A549 (cell line): ENCODE measurements at regions not wholly inside any gene's neighbourhood (a gene's known extent, or its start where the extent isn't known, plus 50 kb on each side); places are given as distances from the start of the nearest gene placed in this dataset.

Experiments
- CEBPB ChIP-seq, 2 experiments: fragments of >200 bp in 1 of 2; sonication (Bioruptor Twin) in 1 of 2; formaldehyde crosslinking in 1 of 2; IDR thresholded peaks; 2 replicates each; pipeline ENCODE4 v1.6.1; 2012 to 2016
- EP300 ChIP-seq, 2 experiments: fragments of >200 bp; sonication (Bioruptor Twin); formaldehyde crosslinking; IDR thresholded peaks; 2 replicates in 1 of 2; 3 replicates in 1 of 2; pipeline ENCODE4 v1.6.1; 2016 to 2017
- JUN ChIP-seq, 2 experiments: fragments of >200 bp; sonication (Bioruptor Twin); formaldehyde crosslinking; IDR thresholded peaks; 2 replicates in 1 of 2; 3 replicates in 1 of 2; pipeline ENCODE4 v1.6.1; 2016 to 2017
- MAZ ChIP-seq: fragments of 150-350 bp; IDR thresholded peaks from 2 replicates; pipeline ENCODE4 v1.6.1; 2014; ENCODE audit warnings: antibody characterized with exemption, low read depth, low read length, borderline replicate concordance
- MYC ChIP-seq: IDR thresholded peaks from 2 replicates; pipeline ENCODE4 v1.6.1; 2012; ENCODE audit warnings: mild to moderate bottlenecking, inconsistent platforms, low read length, improper control_type of control experiment, borderline replicate concordance
- RAD21 ChIP-seq, 2 experiments: fragments of >200 bp in 1 of 2; sonication (Bioruptor Twin) in 1 of 2; formaldehyde crosslinking in 1 of 2; IDR thresholded peaks in 1 of 2; conservative IDR thresholded peaks in 1 of 2; 2 replicates in 1 of 2; 3 replicates in 1 of 2; pipeline ENCODE4 v1.6.1; 2012 to 2018; ENCODE audit warnings: inconsistent platforms in 1 of 2
- RFX5 ChIP-seq: fragments of 450-650 bp; IDR thresholded peaks from 2 replicates; pipeline ENCODE4 v1.7.1; 2014; ENCODE audit warnings: antibody characterized with exemption, mild to moderate bottlenecking, moderate library complexity
- SMC3 ChIP-seq: fragments of >200 bp; sonication (Bioruptor Twin); formaldehyde crosslinking; IDR thresholded peaks from 3 replicates; pipeline ENCODE4 v1.6.1; 2018; ENCODE audit warnings: inconsistent platforms
- TF ChIP-seq, protein P1 (sequence below): fragments of >200 bp; sonication (Bioruptor Twin); formaldehyde crosslinking; IDR thresholded peaks from 3 replicates; pipeline ENCODE4 v1.5.1; 2016
- TF ChIP-seq, protein P2 (sequence below): IDR thresholded peaks from 2 replicates; pipeline ENCODE4 v1.6.1; 2012
- TF ChIP-seq, protein P3 (sequence below): fragments of 250-450 bp; sonication (Bioruptor Pico); IDR thresholded peaks from 2 replicates; pipeline ENCODE4 v1.5.0; 2021; ENCODE audit warnings: mild to moderate bottlenecking, moderate library complexity, borderline replicate concordance
- TF ChIP-seq, protein P4 (sequence below): IDR thresholded peaks from 2 replicates; pipeline ENCODE4 v1.6.1; 2012

DNA sequence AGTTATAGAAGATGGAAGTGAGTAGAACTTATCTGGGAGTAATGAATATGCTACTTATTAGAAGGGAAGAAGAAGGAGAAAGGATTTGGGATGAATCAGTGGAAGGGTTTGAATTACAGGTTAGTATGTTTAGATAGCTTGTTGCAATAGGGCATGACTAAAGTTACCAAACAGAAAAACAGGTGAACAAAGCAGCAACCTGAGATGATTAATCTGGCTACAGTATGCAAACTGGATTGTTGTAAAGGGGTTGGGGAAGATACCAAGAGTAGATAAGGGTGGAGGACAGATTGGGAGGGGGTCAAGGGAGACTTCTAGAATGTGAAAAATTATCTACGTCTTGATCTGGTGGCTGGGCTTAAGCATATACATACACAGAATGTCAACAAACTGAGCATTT, 73.4 kb upstream of the CLEC14A start:
- TF ChIP-seq JUN (IDR thresholded peaks at IDR 0.05), result no peak
- no peak for TF ChIP-seq CEBPB (IDR thresholded peaks at IDR 0.05)
- no peak for TF ChIP-seq SMC3
- TF ChIP-seq, protein P1, sequence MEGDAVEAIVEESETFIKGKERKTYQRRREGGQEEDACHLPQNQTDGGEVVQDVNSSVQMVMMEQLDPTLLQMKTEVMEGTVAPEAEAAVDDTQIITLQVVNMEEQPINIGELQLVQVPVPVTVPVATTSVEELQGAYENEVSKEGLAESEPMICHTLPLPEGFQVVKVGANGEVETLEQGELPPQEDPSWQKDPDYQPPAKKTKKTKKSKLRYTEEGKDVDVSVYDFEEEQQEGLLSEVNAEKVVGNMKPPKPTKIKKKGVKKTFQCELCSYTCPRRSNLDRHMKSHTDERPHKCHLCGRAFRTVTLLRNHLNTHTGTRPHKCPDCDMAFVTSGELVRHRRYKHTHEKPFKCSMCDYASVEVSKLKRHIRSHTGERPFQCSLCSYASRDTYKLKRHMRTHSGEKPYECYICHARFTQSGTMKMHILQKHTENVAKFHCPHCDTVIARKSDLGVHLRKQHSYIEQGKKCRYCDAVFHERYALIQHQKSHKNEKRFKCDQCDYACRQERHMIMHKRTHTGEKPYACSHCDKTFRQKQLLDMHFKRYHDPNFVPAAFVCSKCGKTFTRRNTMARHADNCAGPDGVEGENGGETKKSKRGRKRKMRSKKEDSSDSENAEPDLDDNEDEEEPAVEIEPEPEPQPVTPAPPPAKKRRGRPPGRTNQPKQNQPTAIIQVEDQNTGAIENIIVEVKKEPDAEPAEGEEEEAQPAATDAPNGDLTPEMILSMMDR, result no peak
- TF ChIP-seq EP300 (IDR thresholded peaks at IDR 0.05), result no peak
- TF ChIP-seq, protein P2, sequence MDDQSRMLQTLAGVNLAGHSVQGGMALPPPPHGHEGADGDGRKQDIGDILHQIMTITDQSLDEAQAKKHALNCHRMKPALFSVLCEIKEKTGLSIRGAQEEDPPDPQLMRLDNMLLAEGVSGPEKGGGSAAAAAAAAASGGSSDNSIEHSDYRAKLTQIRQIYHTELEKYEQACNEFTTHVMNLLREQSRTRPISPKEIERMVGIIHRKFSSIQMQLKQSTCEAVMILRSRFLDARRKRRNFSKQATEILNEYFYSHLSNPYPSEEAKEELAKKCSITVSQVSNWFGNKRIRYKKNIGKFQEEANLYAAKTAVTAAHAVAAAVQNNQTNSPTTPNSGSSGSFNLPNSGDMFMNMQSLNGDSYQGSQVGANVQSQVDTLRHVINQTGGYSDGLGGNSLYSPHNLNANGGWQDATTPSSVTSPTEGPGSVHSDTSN, result no peak
- TF ChIP-seq RFX5, result no peak
- no peak for TF ChIP-seq MYC
- TF ChIP-seq, protein P3, sequence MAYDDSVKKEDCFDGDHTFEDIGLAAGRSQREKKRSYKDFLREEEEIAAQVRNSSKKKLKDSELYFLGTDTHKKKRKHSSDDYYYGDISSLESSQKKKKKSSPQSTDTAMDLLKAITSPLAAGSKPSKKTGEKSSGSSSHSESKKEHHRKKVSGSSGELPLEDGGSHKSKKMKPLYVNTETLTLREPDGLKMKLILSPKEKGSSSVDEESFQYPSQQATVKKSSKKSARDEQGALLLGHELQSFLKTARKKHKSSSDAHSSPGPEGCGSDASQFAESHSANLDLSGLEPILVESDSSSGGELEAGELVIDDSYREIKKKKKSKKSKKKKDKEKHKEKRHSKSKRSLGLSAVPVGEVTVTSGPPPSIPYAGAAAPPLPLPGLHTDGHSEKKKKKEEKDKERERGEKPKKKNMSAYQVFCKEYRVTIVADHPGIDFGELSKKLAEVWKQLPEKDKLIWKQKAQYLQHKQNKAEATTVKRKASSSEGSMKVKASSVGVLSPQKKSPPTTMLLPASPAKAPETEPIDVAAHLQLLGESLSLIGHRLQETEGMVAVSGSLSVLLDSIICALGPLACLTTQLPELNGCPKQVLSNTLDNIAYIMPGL (CRISPR knock-in tag), result no peak
- no peak for TF ChIP-seq MAZ
- no peak for TF ChIP-seq RAD21 (conservative IDR thresholded peaks at IDR 0.05 in 1 of 2, IDR thresholded peaks at IDR 0.05 in 1 of 2)
- TF ChIP-seq, protein P4, sequence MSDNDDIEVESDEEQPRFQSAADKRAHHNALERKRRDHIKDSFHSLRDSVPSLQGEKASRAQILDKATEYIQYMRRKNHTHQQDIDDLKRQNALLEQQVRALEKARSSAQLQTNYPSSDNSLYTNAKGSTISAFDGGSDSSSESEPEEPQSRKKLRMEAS, result no peak
